SIG-M5 treated with dmso at 0.1 percent for 504 hours (cell line): ENCODE measurements at regions not wholly inside any gene's neighbourhood (a gene's known extent, or its start where the extent isn't known, plus 50 kb on each side); places are given as distances from the start of the nearest gene placed in this dataset.
A peak's percentile ranks its signal among the peaks of the same experiment; 100 is the strongest.

Experiments
- DNase-seq: peaks from one replicate; lab custom pipeline; 2025; ENCODE audit not compliant: unreplicated experiment; lab: John Stamatoyannopoulos, UW

- peak; percentile 98 for DNase-seq
Observed at GRCh38 chr1:235011599-235012435, 116.8 kb downstream of the TOMM20 start.

- no peak for DNase-seq
Observed at GRCh38 chr1:235011064-235011598, 117.5 kb downstream of the TOMM20 start.

- DNase-seq: no peak
Observed at GRCh38 chr1:235009561-235010306, 118.9 kb downstream of the TOMM20 start.

GRCh38 chr1:235009074-235009473 is 119.6 kb downstream of the TOMM20 start:
- no peak for DNase-seq

GRCh38 chr1:235008239-235008638 is 120.4 kb downstream of the TOMM20 start:
- no peak for DNase-seq

GRCh38 chr1:235006816-235007215 is 121.8 kb downstream of the TOMM20 start:
- no peak for DNase-seq

- no peak for DNase-seq
Observed at GRCh38 chr1:235006132-235006721, 122.4 kb downstream of the TOMM20 start.

- DNase-seq: no peak
Observed at GRCh38 chr1:235004840-235005391, 123.7 kb downstream of the TOMM20 start.

- no peak for DNase-seq
Observed at GRCh38 chr1:235004276-235004675, 124.4 kb downstream of the TOMM20 start.

- DNase-seq: no peak
Observed at GRCh38 chr1:235002706-235003300, 125.8 kb downstream of the TOMM20 start.

GRCh38 chr1:234999513-234999940 is 129.1 kb downstream of the TOMM20 start:
- no peak for DNase-seq

GRCh38 chr1:234997896-234998741 is 130.5 kb downstream of the TOMM20 start:
- no peak for DNase-seq

- peak; percentile 29 for DNase-seq
Observed at GRCh38 chr1:234997201-234997895, 131.3 kb downstream of the TOMM20 start.

GRCh38 chr1:234996245-234996757 is 132.3 kb downstream of the TOMM20 start:
- no peak for DNase-seq

GRCh38 chr1:234994436-234995295 is 134.0 kb downstream of the TOMM20 start:
- DNase-seq: no peak

GRCh38 chr1:234992065-234992464 is 136.6 kb downstream of the TOMM20 start:
- no peak for DNase-seq

GRCh38 chr1:234990874-234991801 is 137.5 kb downstream of the TOMM20 start:
- DNase-seq: no peak
